DLD1 (cell line): ENCODE measurements at regions not wholly inside any gene's neighbourhood (a gene's known extent, or its start where the extent isn't known, plus 50 kb on each side); places are given as distances from the start of the nearest gene placed in this dataset.

Source experiments
- in situ Hi-C: cut with HindIII; loops from 2 replicates; pipeline ENCODE4 v1.10.0; 2017; ENCODE audit warnings: low sequenced_read_pairs

GRCh38 chr6:169847141-169847674 lies 95.8 kb downstream of the ERMARD start:
- in situ Hi-C loops, result no loop called here

GRCh38 chr6:169846286-169847056 lies 95.0 kb downstream of the ERMARD start:
- in situ Hi-C loops, result no loop called here

GRCh38 chr6:169845426-169846285 lies 94.2 kb downstream of the ERMARD start:
- in situ Hi-C loops, result no loop called here

- in situ Hi-C loops, result no loop called here
These were observed 93.5 kb downstream of the ERMARD start for GRCh38 chr6:169844946-169845345.

GRCh38 chr6:169843991-169844390 lies 92.6 kb downstream of the ERMARD start:
- in situ Hi-C loops, result no loop called here

- in situ Hi-C loops, result no loop called here
These were observed 91.7 kb downstream of the ERMARD start for GRCh38 chr6:169843110-169843509.

GRCh38 chr6:169841907-169842606 lies 90.6 kb downstream of the ERMARD start:
- in situ Hi-C loops, result no loop called here

- in situ Hi-C loops, result no loop called here
These were observed 89.8 kb downstream of the ERMARD start for GRCh38 chr6:169841251-169841650.

GRCh38 chr6:169839898-169840631 lies 88.6 kb downstream of the ERMARD start:
- in situ Hi-C loops, result no loop called here

GRCh38 chr6:169839493-169839892 lies 88.1 kb downstream of the ERMARD start:
- in situ Hi-C loops, result no loop called here

GRCh38 chr6:169839029-169839481 lies 87.6 kb downstream of the ERMARD start:
- in situ Hi-C loops, result no loop called here

GRCh38 chr6:169838346-169839028 lies 87.1 kb downstream of the ERMARD start:
- in situ Hi-C loops, result no loop called here

GRCh38 chr6:169837529-169838250 lies 86.3 kb downstream of the ERMARD start:
- in situ Hi-C loops, result no loop called here

- in situ Hi-C loops, result no loop called here
These were observed 81.9 kb downstream of the ERMARD start for GRCh38 chr6:169833258-169833794.

GRCh38 chr6:169832247-169832948 lies 81.0 kb downstream of the ERMARD start:
- in situ Hi-C loops, result no loop called here

- in situ Hi-C loops, result no loop called here
These were observed 80.2 kb downstream of the ERMARD start for GRCh38 chr6:169831450-169832246.
